ENCODE measurements at regions not wholly inside any gene's neighbourhood (a gene's known extent, or its start where the extent isn't known, plus 50 kb on each side); places are given as distances from the start of the nearest gene placed in this dataset.
A peak's percentile ranks its signal among the peaks of the same experiment; 100 is the strongest.

GRCh38 chr3:25903371-25904129 lies 113.7 kb downstream of the OXSM start:
- no peak overlapping the region for H3K27ac ChIP-seq
- TF ChIP-seq, protein P1, sequence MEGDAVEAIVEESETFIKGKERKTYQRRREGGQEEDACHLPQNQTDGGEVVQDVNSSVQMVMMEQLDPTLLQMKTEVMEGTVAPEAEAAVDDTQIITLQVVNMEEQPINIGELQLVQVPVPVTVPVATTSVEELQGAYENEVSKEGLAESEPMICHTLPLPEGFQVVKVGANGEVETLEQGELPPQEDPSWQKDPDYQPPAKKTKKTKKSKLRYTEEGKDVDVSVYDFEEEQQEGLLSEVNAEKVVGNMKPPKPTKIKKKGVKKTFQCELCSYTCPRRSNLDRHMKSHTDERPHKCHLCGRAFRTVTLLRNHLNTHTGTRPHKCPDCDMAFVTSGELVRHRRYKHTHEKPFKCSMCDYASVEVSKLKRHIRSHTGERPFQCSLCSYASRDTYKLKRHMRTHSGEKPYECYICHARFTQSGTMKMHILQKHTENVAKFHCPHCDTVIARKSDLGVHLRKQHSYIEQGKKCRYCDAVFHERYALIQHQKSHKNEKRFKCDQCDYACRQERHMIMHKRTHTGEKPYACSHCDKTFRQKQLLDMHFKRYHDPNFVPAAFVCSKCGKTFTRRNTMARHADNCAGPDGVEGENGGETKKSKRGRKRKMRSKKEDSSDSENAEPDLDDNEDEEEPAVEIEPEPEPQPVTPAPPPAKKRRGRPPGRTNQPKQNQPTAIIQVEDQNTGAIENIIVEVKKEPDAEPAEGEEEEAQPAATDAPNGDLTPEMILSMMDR (conservative IDR thresholded peaks at IDR 0.05), result no peak
- TF ChIP-seq ZFX (IDR thresholded peaks at IDR 0.05), result no peak

DNA sequence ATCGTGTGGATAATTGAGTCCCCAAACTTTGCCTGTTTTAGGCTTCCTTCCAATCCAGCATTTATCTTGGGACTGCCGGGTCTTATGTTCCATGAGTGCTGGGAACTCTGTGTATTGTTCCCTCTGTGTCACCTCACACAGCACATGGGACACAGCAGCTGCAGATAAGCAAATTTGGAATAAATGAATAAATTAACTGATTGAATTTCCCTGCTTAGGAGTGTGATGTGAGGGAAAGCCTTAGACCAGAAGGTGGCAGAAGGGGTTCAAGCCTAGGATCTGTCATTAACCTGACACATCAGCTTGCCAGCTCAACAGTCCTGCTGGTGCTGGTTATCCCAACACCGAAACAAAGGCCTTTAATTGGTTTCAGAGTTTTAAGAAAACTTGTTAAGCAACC lies 114.3 kb downstream of the OXSM start:
- H3K27ac ChIP-seq, result no peak overlapping the region
- no peak for TF ChIP-seq ZFX (IDR thresholded peaks at IDR 0.05)
- TF ChIP-seq, protein P1 (conservative IDR thresholded peaks at IDR 0.05), result peak; percentile 34

- H3K27ac ChIP-seq, result no peak overlapping the region
- TF ChIP-seq, protein P1 (conservative IDR thresholded peaks at IDR 0.05), result no peak
- TF ChIP-seq ZFX (IDR thresholded peaks at IDR 0.05), result no peak
Observed at GRCh38 chr3:25906132-25906906, 116.4 kb downstream of the OXSM start.

- TF ChIP-seq, protein P1 (conservative IDR thresholded peaks at IDR 0.05), result no peak
- no peak for TF ChIP-seq ZFX (IDR thresholded peaks at IDR 0.05)
Observed at GRCh38 chr3:25907081-25907480, 117.2 kb downstream of the OXSM start.

GRCh38 chr3:25910105-25910504 lies 120.2 kb downstream of the OXSM start:
- no peak overlapping the region for H3K27ac ChIP-seq
- no peak for TF ChIP-seq ZFX (IDR thresholded peaks at IDR 0.05)
- TF ChIP-seq, protein P1 (conservative IDR thresholded peaks at IDR 0.05), result no peak

More at GRCh38 chr3:25907081-25907480, 117.2 kb downstream of the OXSM start:
- H3K27ac ChIP-seq, result no peak overlapping the region

DNA sequence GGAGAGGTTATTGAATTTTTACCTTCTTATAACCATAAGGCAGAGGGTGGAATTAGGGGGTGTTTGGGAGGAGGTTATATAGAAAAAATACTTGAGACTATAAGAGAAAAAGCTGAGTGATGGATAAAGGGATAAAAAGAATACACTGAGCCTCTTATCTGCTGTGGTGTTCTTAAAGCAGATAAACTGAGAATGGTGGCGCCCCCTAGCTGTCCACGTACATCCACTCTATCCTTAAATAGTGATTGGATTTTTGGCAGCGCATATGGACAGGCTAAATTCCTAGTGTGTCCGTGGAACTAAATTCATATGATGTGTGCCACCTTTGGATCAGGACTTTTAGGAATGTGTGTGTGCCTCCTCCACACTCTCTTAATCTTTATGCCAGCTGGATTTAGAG lies 121.1 kb downstream of the OXSM start:
- no peak for TF ChIP-seq ZFX (IDR thresholded peaks at IDR 0.05)
- TF ChIP-seq, protein P1 (conservative IDR thresholded peaks at IDR 0.05), result peak; percentile 49

More for the DNA sequence above, 121.1 kb downstream of the OXSM start:
- H3K27ac ChIP-seq, result no peak overlapping the region
